IPS-18c (cell line): ENCODE measurements at regions not wholly inside any gene's neighbourhood (a gene's known extent, or its start where the extent isn't known, plus 50 kb on each side); places are given as distances from the start of the nearest gene placed in this dataset.

ENCODE experiments used
- H3K4me3 ChIP-seq: 2 replicates; pipeline ENCODE4 v1.7.0; 2013; ENCODE audit warnings: low read depth, mild to moderate bottlenecking, low read length, moderate library complexity; ENCODE audit not compliant: insufficient read depth
- H3K9me3 ChIP-seq: one replicate; pipeline ENCODE4 v1.6.1; 2013; ENCODE audit warnings: mild to moderate bottlenecking, low read length, moderate library complexity; ENCODE audit not compliant: control insufficient read depth, insufficient read depth

DNA sequence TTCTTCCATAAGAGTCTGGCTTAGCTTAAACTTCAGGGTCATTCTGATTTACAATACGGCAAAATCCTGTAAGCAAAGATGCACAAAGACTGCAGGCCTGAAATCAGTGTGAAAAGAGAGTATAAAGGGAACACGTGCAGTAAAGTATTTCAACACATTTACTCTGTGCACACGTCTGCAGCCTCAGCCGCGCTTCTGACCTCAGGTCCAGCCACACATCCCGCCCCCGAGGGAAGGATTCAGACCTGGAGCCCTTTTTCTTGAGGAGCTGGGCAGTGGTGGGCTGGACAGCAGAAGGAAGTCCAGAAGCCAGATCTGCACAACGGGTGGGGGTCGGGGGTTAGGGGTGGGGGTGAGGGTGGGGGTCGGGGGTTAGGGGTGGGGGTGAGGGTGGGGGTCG, 58.9 kb upstream of the FAM20C start:
- Histone ChIP-seq H3K4me3 (no peak overlapping the region), H3K9me3 (no peaks in the 10 kb centered on the region)

DNA sequence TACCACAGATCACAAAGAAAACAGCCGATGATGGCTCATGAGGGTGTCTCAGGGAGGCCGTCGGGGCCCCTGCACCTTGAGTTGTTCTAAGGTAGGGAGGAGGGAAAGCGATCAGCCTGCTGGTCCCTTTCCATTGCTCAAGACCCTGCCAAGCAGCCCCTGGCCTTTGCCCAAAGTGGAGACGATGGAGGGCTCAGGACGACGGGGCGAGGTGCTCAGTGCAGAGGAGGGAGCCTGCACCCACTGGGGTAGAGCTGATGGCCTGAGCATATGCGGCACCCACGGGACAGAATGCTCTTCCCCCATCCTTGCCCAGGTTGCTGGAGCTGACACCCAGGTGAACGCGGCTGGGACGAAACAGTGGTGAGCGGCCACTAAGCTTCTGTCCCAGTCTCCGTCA, 58.3 kb upstream of the FAM20C start:
- H3K9me3 ChIP-seq, result no peaks in the 10 kb centered on the region
- H3K4me3 ChIP-seq, result no peak overlapping the region

DNA sequence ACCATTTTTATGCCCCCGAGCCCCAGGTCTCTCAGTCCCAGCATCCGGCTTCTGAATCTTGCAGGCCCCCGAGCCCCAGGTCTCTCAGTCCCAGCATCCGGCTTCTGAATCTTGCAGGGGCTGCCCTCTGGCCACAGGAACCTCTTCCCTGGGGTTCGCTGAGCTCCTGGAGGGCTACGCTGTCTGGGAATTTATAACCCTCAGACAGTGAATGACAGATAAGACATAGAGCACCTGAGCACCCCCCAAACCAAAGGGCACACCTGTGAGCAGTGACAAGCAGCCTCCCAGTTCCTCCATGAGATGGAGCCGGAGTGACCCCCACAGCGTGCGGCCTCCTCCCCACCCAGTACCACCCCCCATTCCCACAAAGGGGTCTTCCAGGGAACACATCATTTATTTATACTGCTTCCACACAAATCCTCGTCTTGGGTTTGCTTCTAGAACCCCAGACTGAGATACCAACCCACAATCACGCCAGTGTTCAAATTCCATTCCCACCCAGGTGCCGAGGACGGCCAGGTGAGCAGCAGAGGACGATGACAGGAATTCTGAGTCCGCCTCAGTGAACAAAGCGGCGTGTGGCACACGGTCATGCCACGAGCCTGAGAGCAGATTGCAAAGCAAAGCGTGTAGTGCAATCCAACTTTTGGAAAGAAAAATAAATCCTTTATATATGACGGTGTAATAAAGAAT, 57.7 kb upstream of the FAM20C start:
- no peak overlapping the region for H3K4me3 ChIP-seq
- H3K9me3 ChIP-seq, result no peaks in the 10 kb centered on the region

DNA sequence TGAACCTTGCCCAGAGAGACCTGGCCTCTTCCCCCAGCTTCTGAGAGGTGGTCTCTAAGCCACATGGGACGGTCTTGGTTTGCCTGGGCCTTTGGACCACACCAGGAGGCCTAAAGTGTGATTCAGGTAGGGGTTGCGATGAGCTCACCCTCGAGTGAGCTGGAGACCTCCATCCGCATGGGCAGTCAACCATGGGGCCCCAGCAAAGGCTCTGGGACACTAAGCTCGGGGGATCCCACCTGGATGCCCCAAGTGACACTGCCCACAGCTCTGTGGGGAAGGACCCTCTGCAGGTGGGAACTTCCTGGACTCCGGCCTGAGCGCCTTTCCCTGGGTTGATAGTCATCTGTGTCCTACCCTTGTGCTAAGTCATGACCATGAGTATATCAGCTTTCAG, 57.1 kb upstream of the FAM20C start:
- H3K9me3 ChIP-seq, result no peaks in the 10 kb centered on the region

DNA sequence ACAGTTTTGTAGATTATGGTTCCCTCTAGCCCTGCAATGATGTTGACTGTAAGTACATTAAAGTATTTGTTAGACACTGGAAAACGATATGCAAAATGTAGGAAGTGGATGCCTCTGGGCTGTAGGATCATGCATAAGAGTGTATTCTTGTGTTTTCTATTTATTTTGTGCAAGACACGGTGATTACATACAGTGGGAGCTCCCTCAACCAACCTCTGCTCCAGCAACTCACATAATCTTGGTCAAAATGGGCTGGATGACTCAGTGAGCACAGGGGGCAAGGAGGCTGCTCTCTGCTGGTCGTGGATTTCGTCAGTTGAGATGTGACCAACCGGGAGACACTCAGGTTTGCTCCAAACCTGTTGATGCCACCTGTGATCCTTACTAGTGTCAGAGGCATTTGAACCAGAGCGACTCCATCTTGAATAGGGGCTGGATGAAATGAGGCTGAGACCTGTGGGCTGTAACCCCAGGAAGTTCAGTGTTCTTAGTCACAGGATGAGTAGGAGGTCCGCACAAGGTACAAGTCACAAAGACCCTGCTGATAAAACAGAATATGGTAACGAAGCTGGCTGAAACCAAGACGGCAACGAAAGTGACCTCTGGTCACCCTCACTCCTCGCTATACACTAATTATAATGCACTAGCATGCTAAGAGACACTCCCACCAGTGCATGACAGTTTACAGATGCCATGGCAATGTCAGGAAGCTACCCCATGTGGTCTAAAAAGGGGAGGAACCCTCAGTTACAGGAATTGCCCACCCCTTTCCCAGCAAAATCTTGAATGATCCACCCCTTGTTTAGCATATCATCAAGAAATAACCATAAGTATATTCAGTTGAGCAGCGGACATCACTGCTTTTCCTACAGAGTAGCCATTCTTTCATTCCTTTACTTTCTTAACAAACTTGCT, 56.4 kb upstream of the FAM20C start:
- Histone ChIP-seq H3K9me3 (no peaks in the 10 kb centered on the region), H3K4me3 (no peak overlapping the region)

More for the DNA sequence above, 57.1 kb upstream of the FAM20C start:
- H3K4me3 ChIP-seq, result no peak overlapping the region

DNA sequence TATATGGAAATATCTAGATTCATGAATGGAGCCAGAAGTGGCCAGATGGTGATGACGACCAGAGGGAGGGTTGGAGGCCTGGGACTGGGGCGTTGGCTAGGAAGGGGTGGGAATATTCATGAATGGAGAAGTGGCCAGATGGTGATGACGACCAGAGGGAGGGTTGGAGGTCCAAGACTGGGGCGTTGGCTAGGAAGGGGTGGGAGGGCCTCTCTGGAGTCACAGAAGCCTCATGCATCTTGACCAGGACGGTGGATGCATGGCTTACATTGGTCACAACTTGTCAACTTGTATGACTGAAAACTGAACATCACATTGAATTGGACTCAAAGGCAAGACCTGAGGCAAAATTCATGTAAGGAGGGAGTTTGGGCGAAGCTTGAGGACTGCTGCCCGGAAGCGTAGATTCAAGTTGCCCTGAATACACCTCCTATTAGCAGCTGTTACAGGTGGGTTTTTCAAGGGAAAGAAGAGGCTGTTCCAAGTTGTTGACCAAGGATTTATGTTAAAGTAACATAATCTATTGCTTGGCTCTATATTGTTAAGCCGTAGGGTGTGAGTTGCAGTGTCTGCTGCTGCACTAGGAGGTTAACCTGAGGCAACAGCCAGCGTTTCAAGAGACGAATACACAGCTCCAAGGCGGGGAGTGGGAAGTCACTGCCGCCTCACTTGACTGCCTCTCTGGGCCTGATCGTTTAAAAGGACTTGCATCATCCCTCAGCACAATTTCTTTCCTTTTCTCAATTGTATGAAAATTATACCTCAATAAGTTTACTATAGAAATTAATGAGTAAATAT, 55.1 kb upstream of the FAM20C start:
- Histone ChIP-seq H3K9me3 (no peaks in the 10 kb centered on the region), H3K4me3 (no peak overlapping the region)

DNA sequence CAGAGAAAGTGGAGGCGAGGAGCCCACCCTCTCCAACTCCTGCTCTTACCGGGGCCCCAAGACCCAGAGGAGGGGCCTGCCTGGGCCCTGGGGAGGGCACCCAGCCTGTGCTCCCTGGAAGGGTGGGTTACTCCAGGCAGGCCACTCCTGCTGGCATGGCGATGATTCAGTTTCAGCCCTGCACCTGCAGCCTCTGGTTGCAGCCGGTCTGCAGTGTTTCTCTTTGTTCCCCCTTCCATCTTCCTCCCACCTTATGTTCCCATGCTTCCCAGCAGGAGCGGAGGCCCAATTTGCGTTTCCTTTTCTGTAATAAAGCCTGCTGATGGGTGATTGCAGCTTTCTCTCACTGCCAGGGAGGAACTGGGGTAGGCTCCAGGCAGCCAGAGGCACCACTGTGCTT, 53.2 kb upstream of the FAM20C start:
- peak overlapping the region; percentile 9; the same call in 1 of the 2 replicates for H3K4me3 ChIP-seq
- H3K9me3 ChIP-seq, result no peaks in the 10 kb centered on the region

DNA sequence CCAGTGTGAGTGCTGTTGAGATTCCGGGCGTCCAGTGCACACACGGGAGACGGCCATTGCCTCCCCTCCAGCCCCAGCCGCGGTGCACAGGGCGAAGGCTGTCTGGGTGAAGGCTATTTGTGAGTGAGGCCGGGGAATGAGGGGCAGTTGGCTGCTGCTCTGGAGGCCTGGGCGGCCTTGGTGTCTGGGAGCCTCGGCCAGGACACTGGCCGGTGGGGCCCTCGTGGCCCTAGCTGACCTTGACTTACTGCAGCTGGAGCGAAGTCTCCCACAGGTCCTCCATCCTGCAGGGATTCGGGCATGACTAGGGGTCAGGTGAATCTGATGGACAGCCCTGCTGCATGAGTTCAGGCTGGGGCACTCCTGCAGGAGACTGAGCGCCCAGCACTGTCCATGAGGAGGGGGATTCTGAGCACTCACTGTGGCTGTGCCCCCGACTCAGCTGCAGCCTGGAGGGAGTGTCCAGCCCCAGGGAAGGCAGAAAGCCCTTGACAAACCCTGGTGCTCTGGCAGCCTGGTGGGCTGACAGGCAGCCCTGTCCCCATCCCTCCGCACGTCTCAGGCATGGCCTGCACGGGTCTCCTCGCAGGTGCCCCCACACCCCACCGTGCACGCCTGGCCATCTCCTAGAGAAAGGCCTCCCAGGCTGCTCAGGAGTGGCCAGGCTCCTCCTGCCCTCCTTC, 52.7 kb upstream of the FAM20C start:
- Histone ChIP-seq H3K9me3 (no peaks in the 10 kb centered on the region), H3K4me3 (no peak overlapping the region)

DNA sequence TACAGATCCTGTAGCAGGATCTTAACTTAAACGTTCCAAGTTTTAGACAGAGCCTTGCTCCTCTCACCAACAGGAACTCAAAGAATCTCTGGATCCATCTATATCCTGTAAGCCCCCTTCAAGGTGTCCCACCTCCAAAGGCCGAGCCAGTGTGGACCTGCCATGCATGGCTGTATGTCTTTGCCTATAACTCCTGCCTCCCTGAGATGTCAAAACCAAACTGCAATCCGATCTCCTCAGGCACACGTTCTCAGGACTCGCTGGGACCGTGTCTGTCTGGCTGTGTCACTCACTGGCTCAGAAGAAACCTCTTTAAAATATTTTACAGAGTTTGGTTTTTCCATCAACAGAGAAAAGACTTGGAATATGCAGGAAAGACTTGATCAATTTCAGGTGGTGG, 51.4 kb upstream of the FAM20C start:
- H3K9me3 ChIP-seq, result no peaks in the 10 kb centered on the region
- H3K4me3 ChIP-seq, result no peak overlapping the region

DNA sequence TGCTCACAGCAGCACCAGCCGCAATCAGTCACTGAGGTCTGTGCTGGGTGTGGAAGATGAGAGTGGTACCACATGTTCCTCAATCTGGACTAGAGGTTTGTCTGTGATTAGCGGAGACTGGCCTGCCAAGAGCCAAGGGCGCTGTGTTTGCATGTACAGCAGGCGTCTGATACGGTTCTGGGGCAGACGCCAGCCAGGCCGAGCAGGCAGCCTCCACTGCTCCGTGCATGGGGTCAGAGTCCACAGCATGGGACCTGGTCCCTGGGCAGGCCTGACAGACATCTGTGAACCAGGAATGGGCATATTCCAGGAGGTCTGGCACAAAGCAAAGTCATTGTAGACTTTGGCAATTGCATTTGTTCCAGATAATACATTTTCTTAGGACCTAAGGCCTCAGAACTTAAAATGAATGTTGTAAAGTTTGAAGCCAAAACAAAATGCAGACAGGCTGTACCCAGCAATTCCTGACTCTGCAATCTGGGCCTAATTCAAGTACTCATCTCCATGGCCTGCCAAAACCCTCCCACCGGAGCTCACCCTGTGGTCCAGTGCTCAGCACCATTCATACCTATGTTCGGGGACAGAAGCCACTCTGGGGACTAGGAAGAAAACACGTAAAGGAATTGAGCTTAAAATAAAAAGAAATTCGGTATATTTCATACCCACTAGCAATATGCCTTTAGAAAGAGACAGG, 50.0 kb upstream of the FAM20C start:
- H3K4me3 ChIP-seq, result no peak overlapping the region
- H3K9me3 ChIP-seq, result no peaks in the 10 kb centered on the region
